ENCODE measurements at regions not wholly inside any gene's neighbourhood (a gene's known extent, or its start where the extent isn't known, plus 50 kb on each side); places are given as distances from the start of the nearest gene placed in this dataset.

DNA sequence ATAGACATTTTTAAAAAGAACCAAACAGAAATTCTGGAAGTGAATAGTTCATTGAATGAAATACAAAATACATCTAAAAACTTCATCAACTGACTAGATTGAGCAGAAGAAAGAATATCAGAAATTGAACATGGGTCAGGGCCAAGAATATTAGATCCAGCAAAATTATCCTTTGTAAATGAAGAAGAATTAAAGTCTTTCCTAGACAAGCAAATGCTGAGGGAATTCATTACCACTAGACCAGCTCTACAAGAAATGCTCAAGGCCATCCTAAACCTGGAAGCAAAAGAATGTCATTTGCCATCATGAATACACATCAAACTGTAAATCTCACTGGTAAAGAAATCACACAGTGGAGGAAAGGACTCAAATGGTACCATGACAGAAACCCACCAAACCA is 72.7 kb upstream of the RPL34 start:
- TF ChIP-seq, protein P1, sequence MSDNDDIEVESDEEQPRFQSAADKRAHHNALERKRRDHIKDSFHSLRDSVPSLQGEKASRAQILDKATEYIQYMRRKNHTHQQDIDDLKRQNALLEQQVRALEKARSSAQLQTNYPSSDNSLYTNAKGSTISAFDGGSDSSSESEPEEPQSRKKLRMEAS (IDR thresholded peaks at IDR 0.05; ENCODE audit: low read depth, low read length) = no peak
- TF ChIP-seq, protein P2, sequence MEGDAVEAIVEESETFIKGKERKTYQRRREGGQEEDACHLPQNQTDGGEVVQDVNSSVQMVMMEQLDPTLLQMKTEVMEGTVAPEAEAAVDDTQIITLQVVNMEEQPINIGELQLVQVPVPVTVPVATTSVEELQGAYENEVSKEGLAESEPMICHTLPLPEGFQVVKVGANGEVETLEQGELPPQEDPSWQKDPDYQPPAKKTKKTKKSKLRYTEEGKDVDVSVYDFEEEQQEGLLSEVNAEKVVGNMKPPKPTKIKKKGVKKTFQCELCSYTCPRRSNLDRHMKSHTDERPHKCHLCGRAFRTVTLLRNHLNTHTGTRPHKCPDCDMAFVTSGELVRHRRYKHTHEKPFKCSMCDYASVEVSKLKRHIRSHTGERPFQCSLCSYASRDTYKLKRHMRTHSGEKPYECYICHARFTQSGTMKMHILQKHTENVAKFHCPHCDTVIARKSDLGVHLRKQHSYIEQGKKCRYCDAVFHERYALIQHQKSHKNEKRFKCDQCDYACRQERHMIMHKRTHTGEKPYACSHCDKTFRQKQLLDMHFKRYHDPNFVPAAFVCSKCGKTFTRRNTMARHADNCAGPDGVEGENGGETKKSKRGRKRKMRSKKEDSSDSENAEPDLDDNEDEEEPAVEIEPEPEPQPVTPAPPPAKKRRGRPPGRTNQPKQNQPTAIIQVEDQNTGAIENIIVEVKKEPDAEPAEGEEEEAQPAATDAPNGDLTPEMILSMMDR (IDR thresholded peaks at IDR 0.05; ENCODE audit: low read depth, low read length) = no peak
- TF ChIP-seq POLR2A (IDR thresholded peaks at IDR 0.05; ENCODE audit: extremely low read depth, insufficient read length) (no peak), MYC (IDR thresholded peaks at IDR 0.05; ENCODE audit: low read depth, low read length) (no peak)

Measured in NB4 (cell line).